SU-DHL-6 (cell line): ENCODE measurements at regions not wholly inside any gene's neighbourhood (a gene's known extent, or its start where the extent isn't known, plus 50 kb on each side); places are given as distances from the start of the nearest gene placed in this dataset.

Source experiments
- H2AFZ ChIP-seq: fragments of 200-600 bp; sonication (generic); 2 replicates; pipeline ENCODE4 v1.6.1; 2014; ENCODE audit warnings: low read depth, mild to moderate bottlenecking, moderate library complexity, mixed read lengths, antibody characterized with exemption, low read length; ENCODE audit not compliant: severe bottlenecking
- H3F3A ChIP-seq: fragments of 200-600 bp; shearing (Covaris generic); 2 replicates; pipeline ENCODE4 v1.6.0; 2016; ENCODE audit warnings: antibody characterized with exemption, mild to moderate bottlenecking; ENCODE audit not compliant: insufficient read depth
- H3K27ac ChIP-seq: fragments of 200-600 bp; sonication (generic); 2 replicates; pipeline ENCODE4 v1.5.1; 2016; ENCODE audit warnings: low read depth, mild to moderate bottlenecking, low read length, moderate library complexity, mixed read lengths
- H3K27me3 ChIP-seq: fragments of 200-600 bp; sonication (generic), shearing (Covaris generic); 2 replicates; pipeline ENCODE4 v1.6.0; 2014; ENCODE audit warnings: mild to moderate bottlenecking, low read length
- H3K36me3 ChIP-seq: fragments of 200-600 bp; sonication (generic); 2 replicates; pipeline ENCODE4 v1.6.1; 2014; ENCODE audit warnings: mild to moderate bottlenecking, low read length, mixed read lengths
- H3K4me2 ChIP-seq: fragments of 300-600, 200-600 bp; shearing (Covaris generic), sonication (generic); 2 replicates; pipeline ENCODE4 v1.6.0; 2014; ENCODE audit warnings: low read length, low read depth, mild to moderate bottlenecking; ENCODE audit not compliant: poor library complexity, severe bottlenecking
- H3K4me3 ChIP-seq: fragments of 200-600 bp; sonication (generic); 2 replicates; pipeline ENCODE4 v1.5.1; 2014; ENCODE audit warnings: antibody characterized with exemption, low read length, mild to moderate bottlenecking, mixed read lengths; ENCODE audit not compliant: insufficient read depth, poor library complexity, severe bottlenecking
- H3K79me2 ChIP-seq: fragments of 200-600 bp; sonication (generic); 2 replicates; pipeline ENCODE4 v1.6.1; 2014; ENCODE audit warnings: mild to moderate bottlenecking, low read length, moderate library complexity; ENCODE audit not compliant: insufficient read depth
- H3K9ac ChIP-seq: fragments of 200-600 bp; sonication (generic); 2 replicates; pipeline ENCODE4 v1.7.0; 2014; ENCODE audit warnings: mild to moderate bottlenecking, low read length
- H3K9me2 ChIP-seq: fragments of 200-600 bp; sonication (generic); replicated peaks from 2 replicates; pipeline ENCODE4 v1.6.1; 2014; ENCODE audit warnings: low read length; ENCODE audit not compliant: insufficient read depth
- H3K9me3 ChIP-seq: fragments of 200-600 bp; sonication (generic); 2 replicates; pipeline ENCODE4 v1.6.1; 2014; ENCODE audit warnings: low read length, mixed read lengths; ENCODE audit not compliant: insufficient read depth
- H4K20me1 ChIP-seq: fragments of 200-600 bp; sonication (generic); 2 replicates; pipeline ENCODE4 v1.6.1; 2014; ENCODE audit warnings: low read depth, mild to moderate bottlenecking, antibody characterized with exemption, low read length, moderate library complexity, mixed read lengths
- EZH2phosphoT487 ChIP-seq: fragments of 200-600 bp; sonication (generic), shearing (Covaris generic); conservative IDR thresholded peaks from 2 replicates; pipeline ENCODE4 v1.6.1; 2018; ENCODE audit warnings: mild to moderate bottlenecking, antibody characterized with exemption, low read length, moderate library complexity, mixed read lengths
- TF ChIP-seq, protein P1 (sequence below): fragments of 200-600 bp; sonication (generic); IDR thresholded peaks from one replicate; pipeline ENCODE4 v1.5.1; 2017; ENCODE audit warnings: antibody characterized with exemption, mild to moderate bottlenecking, low read length, moderate library complexity; ENCODE audit not compliant: insufficient read depth, poor library complexity, severe bottlenecking

GRCh38 chr9:75408391-75408790 is 320.1 kb downstream of the OSTF1 start:
- H3K27me3 ChIP-seq: no peaks in the 10 kb centered on the region
- H3K9me3 ChIP-seq: no peaks in the 10 kb centered on the region
- H2AFZ ChIP-seq: no peak overlapping the region
- no peak overlapping the region for H3K4me3 ChIP-seq
- no peak overlapping the region for H3K27ac ChIP-seq
- H3K79me2 ChIP-seq: no peaks in the 10 kb centered on the region
- TF ChIP-seq, protein P1, sequence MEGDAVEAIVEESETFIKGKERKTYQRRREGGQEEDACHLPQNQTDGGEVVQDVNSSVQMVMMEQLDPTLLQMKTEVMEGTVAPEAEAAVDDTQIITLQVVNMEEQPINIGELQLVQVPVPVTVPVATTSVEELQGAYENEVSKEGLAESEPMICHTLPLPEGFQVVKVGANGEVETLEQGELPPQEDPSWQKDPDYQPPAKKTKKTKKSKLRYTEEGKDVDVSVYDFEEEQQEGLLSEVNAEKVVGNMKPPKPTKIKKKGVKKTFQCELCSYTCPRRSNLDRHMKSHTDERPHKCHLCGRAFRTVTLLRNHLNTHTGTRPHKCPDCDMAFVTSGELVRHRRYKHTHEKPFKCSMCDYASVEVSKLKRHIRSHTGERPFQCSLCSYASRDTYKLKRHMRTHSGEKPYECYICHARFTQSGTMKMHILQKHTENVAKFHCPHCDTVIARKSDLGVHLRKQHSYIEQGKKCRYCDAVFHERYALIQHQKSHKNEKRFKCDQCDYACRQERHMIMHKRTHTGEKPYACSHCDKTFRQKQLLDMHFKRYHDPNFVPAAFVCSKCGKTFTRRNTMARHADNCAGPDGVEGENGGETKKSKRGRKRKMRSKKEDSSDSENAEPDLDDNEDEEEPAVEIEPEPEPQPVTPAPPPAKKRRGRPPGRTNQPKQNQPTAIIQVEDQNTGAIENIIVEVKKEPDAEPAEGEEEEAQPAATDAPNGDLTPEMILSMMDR: no peak
- TF ChIP-seq EZH2phosphoT487: no peak
- no peak overlapping the region for H3K9ac ChIP-seq
- H3F3A ChIP-seq: no peaks in the 10 kb centered on the region
- no peaks in the 10 kb centered on the region for H3K36me3 ChIP-seq
- H3K4me2 ChIP-seq: no peak overlapping the region
- no peaks in the 10 kb centered on the region for H3K9me2 ChIP-seq
- H4K20me1 ChIP-seq: no peaks in the 10 kb centered on the region

DNA sequence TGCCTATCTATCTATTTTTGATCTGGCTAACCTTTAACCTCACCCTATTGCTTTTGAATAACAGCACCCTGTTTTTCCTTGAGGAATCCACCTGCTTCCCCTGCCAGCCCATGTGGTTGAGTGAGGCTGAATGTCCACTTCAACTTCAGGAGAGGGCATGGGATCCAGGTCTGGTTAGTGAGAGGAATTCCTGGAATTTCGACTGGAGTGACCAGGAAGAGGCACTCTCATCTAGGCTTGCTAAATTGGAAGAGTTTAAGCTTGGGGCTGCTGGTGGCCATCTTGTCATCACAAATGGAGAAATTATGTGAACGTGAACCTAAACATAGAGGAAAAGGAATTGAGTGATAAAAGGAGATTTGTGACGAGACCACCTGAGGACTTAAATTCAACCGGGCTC is 322.1 kb downstream of the OSTF1 start:
- no peaks in the 10 kb centered on the region for H3F3A ChIP-seq
- H3K4me3 ChIP-seq: no peak overlapping the region
- no peak overlapping the region for H2AFZ ChIP-seq

GRCh38 chr9:75414371-75415160 is 326.3 kb downstream of the OSTF1 start:
- no peak overlapping the region for H2AFZ ChIP-seq
- no peaks in the 10 kb centered on the region for H3F3A ChIP-seq
- no peaks in the 10 kb centered on the region for H3K9me3 ChIP-seq
- H3K27ac ChIP-seq: no peak overlapping the region
- H3K79me2 ChIP-seq: no peaks in the 10 kb centered on the region
- no peak overlapping the region for H3K4me2 ChIP-seq
- no peak overlapping the region for H3K9ac ChIP-seq
- no peaks in the 10 kb centered on the region for H3K27me3 ChIP-seq
- no peak for TF ChIP-seq EZH2phosphoT487
- TF ChIP-seq, protein P1: no peak
- H3K36me3 ChIP-seq: no peaks in the 10 kb centered on the region
- H3K9me2 ChIP-seq: no peaks in the 10 kb centered on the region
- no peak overlapping the region for H3K4me3 ChIP-seq
- no peaks in the 10 kb centered on the region for H4K20me1 ChIP-seq

More for the DNA sequence above, 322.1 kb downstream of the OSTF1 start:
- TF ChIP-seq, protein P1: no peak
- no peak for TF ChIP-seq EZH2phosphoT487
- no peaks in the 10 kb centered on the region for H3K79me2 ChIP-seq
- no peaks in the 10 kb centered on the region for H3K9me3 ChIP-seq
- H3K9ac ChIP-seq: no peak overlapping the region
- no peak overlapping the region for H3K4me2 ChIP-seq
- no peaks in the 10 kb centered on the region for H3K27me3 ChIP-seq
- no peaks in the 10 kb centered on the region for H4K20me1 ChIP-seq
- no peak overlapping the region for H3K27ac ChIP-seq
- H3K36me3 ChIP-seq: no peaks in the 10 kb centered on the region
- H3K9me2 ChIP-seq: no peaks in the 10 kb centered on the region
